KMS-11 (cell line): ENCODE measurements at regions not wholly inside any gene's neighbourhood (a gene's known extent, or its start where the extent isn't known, plus 50 kb on each side); places are given as distances from the start of the nearest gene placed in this dataset.

ENCODE experiments used
- H2AFZ ChIP-seq: fragments of 200-600 bp; sonication (generic); 2 replicates; pipeline ENCODE4 v1.6.1; 2016; ENCODE audit warnings: antibody characterized with exemption, mixed run types, low read depth
- H3K27ac ChIP-seq: fragments of 200-600 bp; sonication (generic); 2 replicates; pipeline ENCODE4 v1.6.1; 2016; ENCODE audit warnings: mild to moderate bottlenecking, mixed run types
- H3K27me3 ChIP-seq: fragments of 200-600 bp; sonication (generic); 2 replicates; pipeline ENCODE4 v1.6.1; 2017; ENCODE audit warnings: mild to moderate bottlenecking, low read depth, mixed run types, moderate library complexity; ENCODE audit not compliant: insufficient read depth
- H3K36me3 ChIP-seq: fragments of 200-600 bp; sonication (generic); 2 replicates; pipeline ENCODE4 v1.6.1; 2017; ENCODE audit warnings: mild to moderate bottlenecking, mixed run types; ENCODE audit not compliant: insufficient read depth
- H3K4me1 ChIP-seq: fragments of 200-600 bp; sonication (generic); 2 replicates; pipeline ENCODE4 v1.6.1; 2016; ENCODE audit warnings: mild to moderate bottlenecking, low read depth, mixed run types; ENCODE audit not compliant: poor library complexity, severe bottlenecking
- H3K4me2 ChIP-seq: fragments of 200-600 bp; sonication (generic); 2 replicates; pipeline ENCODE4 v1.7.0; 2016; ENCODE audit warnings: mild to moderate bottlenecking, mixed run types
- H3K4me3 ChIP-seq: fragments of 200-600 bp; sonication (generic); IDR thresholded peaks from 2 replicates; pipeline ENCODE4 v1.6.1; 2017; ENCODE audit warnings: low read depth, low read length, mixed read lengths; ENCODE audit not compliant: insufficient read depth
- H3K79me2 ChIP-seq: fragments of 200-600 bp; sonication (generic); 2 replicates; pipeline ENCODE4 v1.6.1; 2016; ENCODE audit warnings: low read depth, mixed run types; ENCODE audit not compliant: insufficient read depth
- H3K9ac ChIP-seq: fragments of 200-600 bp; sonication (generic); 2 replicates; pipeline ENCODE4 v1.6.1; 2016; ENCODE audit warnings: mild to moderate bottlenecking, mixed run types
- H4K20me1 ChIP-seq: fragments of 200-600 bp; sonication (generic); 2 replicates; pipeline ENCODE4 v1.6.1; 2016; ENCODE audit warnings: mild to moderate bottlenecking, mixed run types; ENCODE audit not compliant: insufficient read depth
- CTCF ChIP-seq: fragments of 200-600 bp; sonication (generic); conservative IDR thresholded peaks from 2 replicates; pipeline ENCODE4 v1.6.1; 2017; ENCODE audit warnings: low read depth, mild to moderate bottlenecking, antibody characterized with exemption, low read length, moderate library complexity, mixed read lengths

- Histone ChIP-seq H3K36me3 (no peaks in the 10 kb centered on the region), H3K4me1 (peaks cover 5% of the 10 kb centered on the region), H4K20me1 (no peaks in the 10 kb centered on the region), H3K4me2 (no peak overlapping the region), H3K79me2 (no peaks in the 10 kb centered on the region), H2AFZ (no peak overlapping the region), H3K4me3 (no peak overlapping the region), H3K27me3 (no peaks in the 10 kb centered on the region), H3K9ac (no peak overlapping the region), H3K27ac (no peak overlapping the region)
- TF ChIP-seq CTCF: no peak
Observed at GRCh38 chr7:33748793-33749192, 156.5 kb upstream of the BMPER start.

GRCh38 chr7:33750177-33750576, 155.2 kb upstream of the BMPER start:
- Histone ChIP-seq H3K79me2 (no peaks in the 10 kb centered on the region), H3K27me3 (no peaks in the 10 kb centered on the region), H3K4me3 (no peak overlapping the region), H3K4me1 (peaks cover 5% of the 10 kb centered on the region), H3K27ac (no peak overlapping the region), H3K4me2 (no peak overlapping the region), H3K9ac (no peak overlapping the region), H3K36me3 (no peaks in the 10 kb centered on the region), H2AFZ (no peak overlapping the region), H4K20me1 (no peaks in the 10 kb centered on the region)
- no peak for TF ChIP-seq CTCF

DNA sequence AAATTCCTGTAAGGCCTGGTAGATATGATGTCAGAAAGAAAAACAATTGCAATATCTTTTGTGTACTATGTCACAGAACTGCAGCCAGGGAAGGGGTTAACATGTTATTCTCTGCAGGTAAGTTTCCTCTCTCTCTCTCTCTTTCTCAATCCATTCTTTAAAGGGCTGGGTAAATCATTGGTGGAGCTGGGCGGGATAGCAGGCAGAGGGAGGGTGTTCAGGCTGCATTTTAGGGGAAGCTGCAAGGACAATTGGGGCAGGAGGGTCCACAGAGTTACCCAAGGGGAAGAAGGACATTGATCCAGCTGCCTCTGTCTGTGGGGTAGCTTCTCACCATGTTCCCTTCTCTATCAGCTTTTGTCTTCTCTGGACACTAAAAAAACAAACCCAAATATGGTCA, 153.9 kb upstream of the BMPER start:
- H3K79me2 ChIP-seq: no peaks in the 10 kb centered on the region
- no peak for TF ChIP-seq CTCF
- no peaks in the 10 kb centered on the region for H4K20me1 ChIP-seq
- no peak overlapping the region for H3K9ac ChIP-seq
- no peak overlapping the region for H2AFZ ChIP-seq
- no peak overlapping the region for H3K4me2 ChIP-seq
- no peak overlapping the region for H3K4me3 ChIP-seq
- no peak overlapping the region for H3K27ac ChIP-seq
- H3K27me3 ChIP-seq: no peaks in the 10 kb centered on the region
- peaks cover 5% of the 10 kb centered on the region for H3K4me1 ChIP-seq
- H3K36me3 ChIP-seq: no peaks in the 10 kb centered on the region

DNA sequence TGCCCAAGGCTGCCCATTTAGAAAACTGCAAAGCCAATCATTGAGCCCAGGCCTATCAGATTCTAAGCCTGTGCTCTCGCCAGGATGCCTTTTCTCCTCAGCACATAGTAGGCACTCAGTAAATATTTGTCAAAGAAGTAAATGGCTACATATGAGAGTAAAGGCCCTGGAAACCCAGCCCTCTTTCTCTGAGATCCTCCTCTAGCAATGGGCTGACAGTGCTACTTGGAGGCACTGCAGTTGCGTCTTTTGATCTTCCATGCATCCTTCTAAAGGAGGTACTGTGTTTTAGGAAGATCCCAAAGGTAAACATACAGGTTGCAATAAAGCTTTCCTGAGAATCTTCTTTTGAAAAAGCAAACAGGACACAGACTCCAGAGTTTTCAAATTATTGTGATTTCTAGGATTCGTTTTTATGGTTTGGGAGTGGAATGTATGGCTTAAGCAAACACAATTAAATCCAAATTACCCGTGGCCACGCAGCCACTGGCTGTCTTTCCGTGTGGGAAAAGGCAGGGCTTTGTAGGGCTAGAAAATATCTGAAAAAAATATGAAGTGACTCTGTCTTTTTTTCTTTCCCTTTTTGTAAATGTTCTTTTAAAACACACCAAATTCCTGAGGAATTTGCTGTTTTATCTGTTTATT, 151.3 kb upstream of the BMPER start:
- Histone ChIP-seq H3K4me3 (no peak overlapping the region), H3K36me3 (no peaks in the 10 kb centered on the region), H3K4me1 (peaks cover 5% of the 10 kb centered on the region), H3K9ac (no peak overlapping the region), H3K27ac (no peak overlapping the region), H4K20me1 (no peaks in the 10 kb centered on the region), H3K4me2 (no peak overlapping the region), H3K27me3 (no peaks in the 10 kb centered on the region), H2AFZ (no peak overlapping the region), H3K79me2 (no peaks in the 10 kb centered on the region)
- no peak for TF ChIP-seq CTCF
